GM12878 (cell line): ENCODE measurements at regions not wholly inside any gene's neighbourhood (a gene's known extent, or its start where the extent isn't known, plus 50 kb on each side); places are given as distances from the start of the nearest gene placed in this dataset.

Experiments used
- ATAC-seq: fragments of 200-7000 bp; cut with Tn5 transposase; 3 replicates; pipeline ENCODE4 v1.9.1; 2020; ENCODE audit warnings: mild to moderate bottlenecking, moderate library complexity
- BruUV-seq: library from RNA; stranded (reverse); fragments of 400-500 nt; replicated peaks from 2 replicates; lab custom pipeline; 2021; lab: Mats Ljungman, UMichigan
- CTCF ChIA-PET: fragments of 300-600 bp; sonication (Branson Sonifier 250); formaldehyde crosslinking; extraction: SDS; loops from one replicate; lab custom pipeline; 2021; ENCODE audit warnings: inconsistent platforms; lab: Yijun Ruan, JAX
- POLR2A ChIA-PET: fragments of 350-600 bp; formaldehyde crosslinking; extraction: SDS; loops from one replicate; lab custom pipeline; 2021; ENCODE audit warnings: inconsistent platforms; lab: Charles Lee
- RAD21 ChIA-PET: fragments of 300-600 bp; sonication (Branson Sonifier 250); formaldehyde crosslinking; loops from one replicate; lab custom pipeline; 2023; ENCODE audit warnings: antibody characterized with exemption; ENCODE audit not compliant: unreplicated experiment; lab: Charles Lee
- SMC1A ChIA-PET: fragments of 300-600 bp; sonication (Branson Sonifier 250); formaldehyde crosslinking; loops from one replicate; lab custom pipeline; 2023; ENCODE audit not compliant: unreplicated experiment, uncharacterized antibody; lab: Charles Lee
- DNase-seq: peaks from one replicate; pipeline ENCODE4 v3.0.0-alpha.2; 2011; ENCODE audit warnings: low read depth, low spot score
- FAIRE-seq: peaks from 3 replicates; lab custom pipeline; 2011; peaks lifted over from hg19 to GRCh38; lab: Jason Lieb, UNC
- H2AFZ ChIP-seq: 2 replicates; pipeline ENCODE4 v1.6.0; 2011; ENCODE audit warnings: low read depth, low read length, control low read depth; ENCODE audit not compliant: control insufficient read depth
- H3K27ac ChIP-seq: 2 replicates; pipeline ENCODE4 v1.5.1; 2011; ENCODE audit warnings: control low read depth; ENCODE audit not compliant: control insufficient read depth, insufficient read depth
- H3K27me3 ChIP-seq, 2 experiments: replicated peaks in 1 of 2; 2 replicates each; pipeline versions ENCODE4 v1.6.0 to v1.6.1; 2011; ENCODE audit warnings: low read length in 1 of 2; ENCODE audit not compliant: control insufficient read depth in 2 of 2, insufficient read depth in 2 of 2
- H3K36me3 ChIP-seq, 2 experiments: 2 replicates each; pipeline ENCODE4 v1.5.1; 2011; ENCODE audit warnings: low read length in 1 of 2; ENCODE audit not compliant: control insufficient read depth in 2 of 2, insufficient read depth in 2 of 2
- H3K4me1 ChIP-seq: 2 replicates; pipeline ENCODE4 v1.6.1; 2011; ENCODE audit warnings: mild to moderate bottlenecking, low read length, moderate library complexity, mixed read lengths; ENCODE audit not compliant: control insufficient read depth, insufficient read depth
- H3K4me2 ChIP-seq: 2 replicates; pipeline ENCODE4 v1.6.0; 2011; ENCODE audit warnings: control low read depth; ENCODE audit not compliant: control insufficient read depth, insufficient read depth
- H3K4me3 ChIP-seq: fragments of 200-600 bp; sonication (generic); 2 replicates; pipeline ENCODE4 v1.5.1; 2016
- H3K79me2 ChIP-seq: 2 replicates; pipeline ENCODE4 v1.6.0; 2011; ENCODE audit warnings: low read length; ENCODE audit not compliant: control insufficient read depth, insufficient read depth
- H3K9ac ChIP-seq: 2 replicates; pipeline ENCODE4 v1.8.0; 2011; ENCODE audit warnings: low read length, control low read depth, mixed read lengths; ENCODE audit not compliant: control insufficient read depth, insufficient read depth
- H3K9me3 ChIP-seq: replicated peaks from 3 replicates; pipeline ENCODE4 v1.5.1; 2011; ENCODE audit warnings: mild to moderate bottlenecking, low read length; ENCODE audit not compliant: control insufficient read depth, insufficient read depth
- H4K20me1 ChIP-seq: 2 replicates; pipeline ENCODE4 v1.6.0; 2011; ENCODE audit not compliant: control insufficient read depth, insufficient read depth
- CEBPB ChIP-seq, 2 experiments: fragments of 150-350 bp in 1 of 2; IDR thresholded peaks; 2 replicates each; pipeline ENCODE4 v1.6.1; 2012 to 2014; ENCODE audit warnings: low read depth in 2 of 2, low read length in 2 of 2, borderline replicate concordance in 1 of 2, inconsistent platforms in 1 of 2
- FOS ChIP-seq: IDR thresholded peaks from 3 replicates; pipeline ENCODE4 v1.6.1; 2011; ENCODE audit warnings: borderline replicate concordance; ENCODE audit not compliant: insufficient read length; ENCODE audit errors: extremely low read depth
- IRF4 ChIP-seq: IDR thresholded peaks from 2 replicates; pipeline ENCODE4 v1.6.1; 2011; ENCODE audit warnings: low read depth, low read length
- SMARCA5 ChIP-seq: fragments of 450-650 bp; IDR thresholded peaks from 2 replicates; pipeline ENCODE4 v1.6.1; 2017; ENCODE audit warnings: mild to moderate bottlenecking
- SP1 ChIP-seq: IDR thresholded peaks from one replicate; pipeline ENCODE4 v1.6.1; 2011; ENCODE audit warnings: low read depth, low read length
- SPI1 ChIP-seq: IDR thresholded peaks from 2 replicates; pipeline ENCODE4 v1.6.1; 2011; ENCODE audit warnings: low read depth, mild to moderate bottlenecking, low read length, moderate library complexity, borderline replicate concordance; ENCODE audit not compliant: insufficient read depth
- USF2 ChIP-seq: IDR thresholded peaks from 2 replicates; pipeline ENCODE4 v1.6.1; 2011; ENCODE audit warnings: low read depth, low read length, improper control_type of control experiment, borderline replicate concordance
- WGBS: methylation state at CpG from one replicate; pipeline ENCODE4 v1.1.6; 2016; ENCODE audit warnings: low lambda C conversion rate; ENCODE audit not compliant: insufficient replicate concordance, insufficient coverage; ENCODE audit errors: missing lambda C conversion rate; 5-methylcytosine and 5-hydroxymethylcytosine counted together
- in situ Hi-C: fragments of 300-500 bp; cut with MboI; formaldehyde crosslinking; loops from 9 replicates; pipeline ENCODE4 v1.14.3; 2018; ENCODE audit warnings: mixed read lengths
- intact Hi-C: fragments of 100-400 bp; cut with micrococcal nuclease; formaldehyde crosslinking; loops from one replicate; pipeline ENCODE4 v1.14.2; 2022; ENCODE audit not compliant: unreplicated experiment
- TF ChIP-seq, protein P1 (sequence below): fragments of 450-650 bp; IDR thresholded peaks from 2 replicates; pipeline ENCODE4 v1.6.1; 2017; ENCODE audit warnings: borderline replicate concordance
- TF ChIP-seq, protein P2 (sequence below): fragments of 450-650 bp; IDR thresholded peaks from 2 replicates; pipeline ENCODE4 v1.6.1; 2017; ENCODE audit warnings: mild to moderate bottlenecking

GRCh38 chr4:66653937-66654336, 891.4 kb downstream of the CENPC start:
- Histone ChIP-seq H3K4me2 (no peak overlapping the region), H3K27ac (no peak overlapping the region), H3K4me1 (no peaks in the 10 kb centered on the region), H3K9me3 (no peaks in the 10 kb centered on the region), H2AFZ (no peak overlapping the region), H3K36me3 (no peaks in the 10 kb centered on the region)
- intact Hi-C loops = no loop called here
- in situ Hi-C loops = no loop called here
- ChIA-PET CTCF (interaction anchor here (0.6 to 1.6 kb wide), 2 partner anchors 14 to 25 kb away, joined by 3 read pairs; no protein-coding TSS in a partner anchor), POLR2A (no interaction called here), RAD21 (no interaction called here)
- no peak for ATAC-seq
- TF ChIP-seq SP1 = no peak
- TF ChIP-seq SPI1 = no peak
- TF ChIP-seq SMARCA5 = no peak
- no peak for TF ChIP-seq IRF4
- no peak for TF ChIP-seq CEBPB (IDR thresholded peaks at IDR 0.05; ENCODE audit: borderline replicate concordance in 1 of 2, low read depth in 2 of 2, low read length in 2 of 2)
- TF ChIP-seq, protein P1, sequence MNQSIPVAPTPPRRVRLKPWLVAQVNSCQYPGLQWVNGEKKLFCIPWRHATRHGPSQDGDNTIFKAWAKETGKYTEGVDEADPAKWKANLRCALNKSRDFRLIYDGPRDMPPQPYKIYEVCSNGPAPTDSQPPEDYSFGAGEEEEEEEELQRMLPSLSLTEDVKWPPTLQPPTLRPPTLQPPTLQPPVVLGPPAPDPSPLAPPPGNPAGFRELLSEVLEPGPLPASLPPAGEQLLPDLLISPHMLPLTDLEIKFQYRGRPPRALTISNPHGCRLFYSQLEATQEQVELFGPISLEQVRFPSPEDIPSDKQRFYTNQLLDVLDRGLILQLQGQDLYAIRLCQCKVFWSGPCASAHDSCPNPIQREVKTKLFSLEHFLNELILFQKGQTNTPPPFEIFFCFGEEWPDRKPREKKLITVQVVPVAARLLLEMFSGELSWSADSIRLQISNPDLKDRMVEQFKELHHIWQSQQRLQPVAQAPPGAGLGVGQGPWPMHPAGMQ = no peak
- TF ChIP-seq USF2 = no peak
- no peak for TF ChIP-seq FOS
- TF ChIP-seq, protein P2, sequence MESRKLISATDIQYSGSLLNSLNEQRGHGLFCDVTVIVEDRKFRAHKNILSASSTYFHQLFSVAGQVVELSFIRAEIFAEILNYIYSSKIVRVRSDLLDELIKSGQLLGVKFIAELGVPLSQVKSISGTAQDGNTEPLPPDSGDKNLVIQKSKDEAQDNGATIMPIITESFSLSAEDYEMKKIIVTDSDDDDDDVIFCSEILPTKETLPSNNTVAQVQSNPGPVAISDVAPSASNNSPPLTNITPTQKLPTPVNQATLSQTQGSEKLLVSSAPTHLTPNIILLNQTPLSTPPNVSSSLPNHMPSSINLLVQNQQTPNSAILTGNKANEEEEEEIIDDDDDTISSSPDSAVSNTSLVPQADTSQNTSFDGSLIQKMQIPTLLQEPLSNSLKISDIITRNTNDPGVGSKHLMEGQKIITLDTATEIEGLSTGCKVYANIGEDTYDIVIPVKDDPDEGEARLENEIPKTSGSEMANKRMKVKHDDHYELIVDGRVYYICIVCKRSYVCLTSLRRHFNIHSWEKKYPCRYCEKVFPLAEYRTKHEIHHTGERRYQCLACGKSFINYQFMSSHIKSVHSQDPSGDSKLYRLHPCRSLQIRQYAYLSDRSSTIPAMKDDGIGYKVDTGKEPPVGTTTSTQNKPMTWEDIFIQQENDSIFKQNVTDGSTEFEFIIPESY = no peak
- TF ChIP-seq, all 136 proteins: peak for 0
- SMC1A ChIA-PET = no interaction called here
- H3K9ac ChIP-seq = no peak overlapping the region
- no peaks in the 10 kb centered on the region for H3K27me3 ChIP-seq
- WGBS = 0% methylated on average over 2 of the region's 2 CpGs
- no peaks in the 10 kb centered on the region for H4K20me1 ChIP-seq
- H3K79me2 ChIP-seq = no peaks in the 10 kb centered on the region
- FAIRE-seq = no peak
- H3K4me3 ChIP-seq = no peak overlapping the region
- no TSS peak for BruUV-seq
- no peak for DNase-seq
